HL-60/S4 treated with phorbol 12-myristate 13-acetate at 8.2 ng/mL for 4 days and 3 days (cell line): ENCODE measurements at regions not wholly inside any gene's neighbourhood (a gene's known extent, or its start where the extent isn't known, plus 50 kb on each side); places are given as distances from the start of the nearest gene placed in this dataset.
"Not testable (repeated sequence)": the region's sequence is repeated elsewhere in the genome, so short reads cannot be mapped to it uniquely, and the experiment has no call there.

Experiments used
- in situ Hi-C: fragments of 300-500 bp; cut with MboI; formaldehyde crosslinking; loops from 2 replicates; pipeline ENCODE4 v1.15.0; 2022; ENCODE audit warnings: low sequenced_read_pairs

DNA sequence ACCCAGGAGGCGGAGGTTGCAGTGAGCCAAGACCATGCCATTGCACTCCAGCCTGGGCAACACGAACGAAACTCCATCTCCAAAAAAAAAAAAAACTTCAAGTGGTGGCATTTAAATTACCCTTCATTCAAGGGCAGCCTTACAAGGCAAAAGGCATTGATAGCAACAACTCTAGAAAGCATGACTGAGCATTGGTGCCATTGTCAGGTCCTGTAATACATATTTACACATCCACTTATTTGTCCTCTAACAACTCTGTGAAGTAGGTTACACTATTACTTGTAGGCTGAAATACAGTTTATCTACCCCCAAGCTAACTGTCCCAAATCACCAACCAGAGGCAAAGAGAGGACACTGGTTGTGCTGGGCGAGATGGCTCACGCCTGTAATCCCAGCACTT lies 52.7 kb upstream of the LARP1 start:
- in situ Hi-C loops, result no loop called here

DNA sequence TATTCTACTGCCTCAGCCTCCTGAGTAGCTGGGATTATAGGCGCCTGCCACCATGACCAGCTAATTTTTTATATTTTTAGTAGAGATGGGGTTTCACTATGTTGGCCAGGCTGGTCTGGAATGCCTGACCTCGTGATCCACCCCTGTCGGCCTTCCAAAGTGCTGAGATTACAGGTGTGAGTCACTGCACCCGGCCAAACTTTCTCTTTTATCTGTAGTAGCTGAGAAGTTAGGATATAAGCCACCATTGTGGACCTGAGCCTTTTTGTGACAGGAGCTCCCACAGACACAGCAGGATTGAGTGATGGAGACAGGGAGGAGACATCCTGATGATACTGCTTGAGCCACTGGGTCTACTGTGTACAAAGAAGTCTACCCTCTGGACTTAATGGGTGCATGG lies 53.5 kb upstream of the LARP1 start:
- in situ Hi-C loops, result not testable (repeated sequence)

DNA sequence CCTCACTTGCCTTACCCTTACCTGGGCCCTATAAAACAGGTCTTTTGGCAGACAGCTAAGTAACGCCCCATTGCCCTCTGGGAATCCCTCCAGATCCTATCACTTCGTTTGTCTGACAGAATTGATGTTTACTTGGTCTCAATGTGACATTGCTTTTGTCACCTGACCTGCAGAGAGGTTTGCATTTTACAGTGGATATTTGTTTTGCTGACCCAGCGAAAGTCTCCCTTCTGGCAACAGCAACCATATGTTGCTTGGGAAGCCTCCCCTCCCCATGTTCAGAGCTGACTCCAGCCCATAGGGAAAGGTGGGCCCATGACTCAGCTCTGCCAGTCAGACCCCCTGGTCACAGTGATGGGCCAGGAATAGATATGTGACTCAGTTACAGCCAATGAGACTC lies 54.0 kb upstream of the LARP1 start:
- in situ Hi-C loops, result no loop called here

- in situ Hi-C loops, result not testable (repeated sequence)
Measured at GRCh38 chr5:154700289-154700928, 54.8 kb upstream of the LARP1 start.

DNA sequence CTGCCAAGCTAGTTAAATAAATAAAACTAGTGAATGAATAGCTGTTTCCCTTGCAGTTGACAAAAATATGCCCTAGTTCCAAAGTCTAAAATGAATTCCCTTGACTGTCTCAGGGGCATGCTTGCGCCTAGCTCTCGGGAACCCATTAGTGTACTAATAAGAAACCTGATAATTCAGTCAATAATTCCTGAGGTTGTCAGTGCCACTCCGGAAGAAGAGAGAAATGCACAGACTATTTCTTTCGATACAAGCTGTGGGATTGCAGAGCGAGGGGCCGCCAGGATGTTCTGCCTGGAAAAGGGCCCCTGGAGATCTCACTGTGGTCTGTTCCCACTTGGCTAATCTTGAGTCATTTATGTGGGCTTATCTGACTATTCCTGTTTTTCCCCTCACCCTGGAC lies 56.4 kb upstream of the LARP1 start:
- in situ Hi-C loops, result no loop called here

GRCh38 chr5:154697371-154697770 lies 57.8 kb upstream of the LARP1 start:
- in situ Hi-C loops, result no loop called here

DNA sequence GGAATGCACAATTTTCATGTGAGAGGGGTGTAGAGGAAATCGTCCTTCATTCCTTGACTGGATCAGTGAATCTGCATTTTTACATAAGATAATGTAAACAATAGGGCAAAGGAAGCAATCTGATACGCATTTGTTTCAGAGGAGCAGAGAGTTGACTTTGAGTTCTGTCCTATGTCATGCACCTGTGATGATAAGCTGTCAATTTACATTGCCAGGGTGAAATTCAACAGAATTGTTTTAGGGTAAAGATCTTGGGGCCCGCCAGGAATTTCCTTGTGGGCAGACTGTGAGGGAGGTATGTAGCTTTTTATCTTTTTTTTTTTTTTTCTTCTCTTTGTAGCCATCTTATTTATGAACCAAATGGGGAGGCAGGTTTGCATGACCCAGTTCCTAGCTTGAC lies 58.3 kb upstream of the LARP1 start:
- in situ Hi-C loops, result no loop called here

DNA sequence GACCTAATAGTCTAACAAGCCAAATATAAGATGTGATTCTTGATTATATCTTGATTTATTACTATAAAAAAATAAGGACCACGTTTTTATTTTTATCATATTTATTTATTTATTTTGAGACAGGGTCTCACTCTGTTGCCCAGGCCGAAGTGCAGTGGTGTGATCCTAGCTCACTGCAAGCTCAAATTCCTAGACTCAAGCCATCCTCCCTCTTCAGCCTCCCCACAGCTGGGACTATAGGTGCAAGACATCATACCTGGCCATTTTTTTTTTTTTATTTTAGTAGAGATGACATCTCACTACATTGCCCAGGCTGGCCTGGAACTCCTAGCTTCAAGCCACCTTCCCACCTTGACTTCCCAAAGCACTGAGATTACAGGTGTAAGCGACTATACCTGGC lies 61.0 kb upstream of the LARP1 start:
- in situ Hi-C loops, result no loop called here

GRCh38 chr5:154690488-154690887 lies 64.7 kb upstream of the LARP1 start:
- in situ Hi-C loops, result no loop called here

DNA sequence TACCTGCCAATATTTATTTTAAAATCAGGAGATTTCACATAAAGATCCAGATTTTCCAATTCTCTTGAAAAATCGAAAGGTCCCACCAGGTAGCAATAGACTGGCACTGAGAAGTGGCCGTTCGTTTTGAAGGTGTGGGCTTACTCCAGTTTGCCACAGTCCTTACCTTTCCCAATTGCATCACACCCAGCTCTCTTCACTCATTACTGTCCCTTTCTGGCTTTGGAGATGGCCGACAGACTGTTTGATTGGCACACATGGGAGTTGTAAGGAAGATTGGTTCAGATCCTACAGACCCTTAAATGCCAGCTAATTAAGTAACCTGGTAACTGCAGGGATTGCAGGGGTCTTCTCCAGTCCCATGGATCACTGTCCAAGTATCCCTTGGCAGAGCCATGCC lies 68.7 kb upstream of the LARP1 start:
- in situ Hi-C loops, result no loop called here

GRCh38 chr5:154683101-154683880 lies 71.9 kb upstream of the LARP1 start:
- in situ Hi-C loops, result no loop called here

- in situ Hi-C loops, result no loop called here
Measured at GRCh38 chr5:154679501-154679900, 75.7 kb upstream of the LARP1 start.

DNA sequence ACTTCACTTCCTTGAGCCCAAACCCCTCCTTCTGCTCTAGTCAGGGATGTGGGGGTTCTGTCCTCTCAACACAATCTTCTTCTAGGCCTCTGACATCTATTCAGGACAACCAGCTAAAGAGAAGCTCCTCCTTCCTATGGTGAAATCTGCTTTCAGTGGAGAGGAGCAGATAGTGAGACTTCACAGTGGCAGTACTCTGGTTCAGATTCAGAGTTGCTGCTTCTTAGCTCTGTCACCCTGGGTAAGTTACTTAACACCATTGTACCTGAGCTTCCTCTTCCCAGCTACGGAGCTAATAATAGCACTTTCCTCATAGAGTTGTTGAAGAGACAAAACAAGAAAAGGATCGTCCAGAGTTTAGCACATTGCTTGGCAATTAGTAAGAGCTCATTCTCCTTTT lies 77.3 kb upstream of the LARP1 start:
- in situ Hi-C loops, result no loop called here

DNA sequence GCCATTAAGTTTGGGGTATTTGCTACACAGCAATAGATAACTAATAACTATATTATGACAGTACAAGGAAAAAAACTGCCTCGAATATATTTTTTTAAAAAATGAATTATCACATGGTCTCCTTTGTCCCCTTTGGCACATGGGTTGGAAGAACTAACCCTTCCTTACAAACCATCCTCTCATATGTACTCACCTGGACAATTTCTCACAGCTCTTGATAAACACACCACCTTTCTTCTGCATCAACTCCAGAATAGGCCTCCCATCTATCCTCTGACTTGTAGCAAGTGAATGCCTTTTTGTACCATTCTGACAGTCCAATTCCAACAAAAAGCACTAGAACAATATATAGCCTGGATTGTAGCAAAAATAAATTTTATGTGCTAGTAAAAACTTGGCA lies 78.7 kb upstream of the LARP1 start:
- in situ Hi-C loops, result no loop called here

- in situ Hi-C loops, result no loop called here
Measured at GRCh38 chr5:154674029-154674428, 81.1 kb upstream of the LARP1 start.

- in situ Hi-C loops, result no loop called here
Measured at GRCh38 chr5:154673506-154673905, 81.7 kb upstream of the LARP1 start.

DNA sequence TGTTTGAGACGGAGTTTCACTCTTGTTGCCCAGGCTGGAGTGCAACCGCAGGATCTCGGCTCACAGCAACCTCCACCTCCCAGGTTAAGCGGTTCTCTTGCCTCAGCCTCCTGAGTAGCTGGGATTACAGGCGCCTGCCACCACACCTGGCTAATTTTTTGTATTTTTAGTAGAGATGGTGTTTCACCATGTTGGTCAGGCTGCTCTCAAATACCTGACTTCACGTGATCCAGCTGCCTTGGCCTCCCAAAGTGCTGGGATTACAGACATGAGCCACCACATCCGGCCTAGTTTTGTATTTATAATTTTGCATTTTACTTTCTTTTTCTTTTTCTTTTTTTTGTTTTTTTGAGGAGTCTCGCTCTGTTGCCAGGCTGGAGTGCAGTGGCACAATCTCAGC lies 85.3 kb upstream of the LARP1 start:
- in situ Hi-C loops, result not testable (repeated sequence)

GRCh38 chr5:154669402-154669801 lies 85.8 kb upstream of the LARP1 start:
- in situ Hi-C loops, result no loop called here

- in situ Hi-C loops, result no loop called here
Measured at GRCh38 chr5:154664869-154665268, 90.3 kb upstream of the LARP1 start.

- in situ Hi-C loops, result no loop called here
Measured at GRCh38 chr5:154663424-154663823, 91.8 kb upstream of the LARP1 start.

DNA sequence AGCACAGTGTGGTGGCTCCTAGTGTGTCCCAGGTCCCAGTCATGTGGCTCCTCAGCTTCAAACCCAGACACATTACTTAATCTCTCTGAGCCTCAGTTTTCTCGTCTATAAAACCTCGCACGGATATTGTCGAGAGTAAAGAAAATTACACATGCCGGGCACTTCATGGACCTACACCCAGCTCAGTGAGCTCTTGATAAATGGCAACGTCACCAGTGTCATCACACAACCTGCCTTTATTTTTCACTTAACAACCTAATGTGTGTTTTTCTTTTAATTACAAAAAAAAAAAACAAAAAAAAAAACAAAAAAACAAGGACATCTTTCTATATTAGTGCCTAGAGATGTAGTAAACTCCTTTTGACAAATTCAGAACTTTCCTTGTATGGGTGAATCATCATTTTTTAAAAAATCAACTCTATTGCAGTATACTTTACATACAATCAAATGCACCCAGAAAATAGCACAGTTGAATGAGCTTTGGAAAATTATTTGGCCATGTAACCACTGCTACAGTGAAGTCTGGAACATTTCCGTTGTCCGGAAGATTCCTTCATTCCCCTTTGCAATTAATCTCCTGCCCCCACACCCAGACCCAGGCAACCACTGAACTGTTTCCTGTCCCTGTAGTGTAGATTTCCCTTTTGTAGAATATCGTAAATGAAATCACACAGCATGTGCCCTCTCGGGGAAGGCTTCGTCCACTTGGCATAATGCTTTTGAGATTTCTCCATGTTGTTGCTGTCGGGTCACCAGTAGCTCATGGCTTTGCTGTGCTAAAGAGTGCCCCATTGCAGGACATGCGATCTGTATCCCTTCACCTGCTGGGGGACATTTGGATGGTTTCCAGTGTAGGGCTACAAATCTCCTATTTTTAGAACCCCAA lies 100.4 kb upstream of the LARP1 start:
- in situ Hi-C loops, result no loop called here
